OCI-LY1 (cell line): ENCODE measurements at regions not wholly inside any gene's neighbourhood (a gene's known extent, or its start where the extent isn't known, plus 50 kb on each side); places are given as distances from the start of the nearest gene placed in this dataset.

Experiments used
- EZH2 ChIP-seq: fragments of 200-600 bp; sonication (generic), shearing (Covaris generic); IDR thresholded peaks from 2 replicates; pipeline ENCODE4 v1.8.0; 2017; ENCODE audit warnings: borderline replicate concordance, mixed run types, mild to moderate bottlenecking, antibody characterized with exemption, low read length, moderate library complexity, mixed read lengths
- TF ChIP-seq, protein P1 (sequence below): fragments of 200-600 bp; sonication (generic), shearing (Covaris generic); IDR thresholded peaks from 2 replicates; pipeline ENCODE4 v1.5.1; 2017; ENCODE audit warnings: mild to moderate bottlenecking, antibody characterized with exemption, low read length, moderate library complexity, mixed read lengths

DNA sequence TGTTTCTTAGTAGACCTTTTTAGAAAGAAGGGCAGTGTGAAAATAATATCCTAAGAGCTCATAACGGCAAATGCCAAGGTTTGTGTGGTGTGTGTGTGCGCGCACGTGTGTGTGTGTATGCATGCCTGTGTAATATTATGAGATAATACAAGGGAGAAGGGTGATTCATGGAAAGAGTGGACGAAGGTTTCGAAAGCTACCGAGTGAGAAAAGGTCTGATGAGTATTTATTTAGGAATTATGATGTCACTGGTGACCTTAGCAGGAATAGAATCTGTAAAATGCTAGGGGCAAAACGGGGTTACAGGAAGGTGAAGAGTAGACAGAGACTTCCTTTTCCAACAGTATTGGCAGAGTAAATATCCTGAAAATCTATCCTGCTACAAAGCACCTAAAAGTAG lies 107.3 kb downstream of the AHR start:
- TF ChIP-seq, protein P1, sequence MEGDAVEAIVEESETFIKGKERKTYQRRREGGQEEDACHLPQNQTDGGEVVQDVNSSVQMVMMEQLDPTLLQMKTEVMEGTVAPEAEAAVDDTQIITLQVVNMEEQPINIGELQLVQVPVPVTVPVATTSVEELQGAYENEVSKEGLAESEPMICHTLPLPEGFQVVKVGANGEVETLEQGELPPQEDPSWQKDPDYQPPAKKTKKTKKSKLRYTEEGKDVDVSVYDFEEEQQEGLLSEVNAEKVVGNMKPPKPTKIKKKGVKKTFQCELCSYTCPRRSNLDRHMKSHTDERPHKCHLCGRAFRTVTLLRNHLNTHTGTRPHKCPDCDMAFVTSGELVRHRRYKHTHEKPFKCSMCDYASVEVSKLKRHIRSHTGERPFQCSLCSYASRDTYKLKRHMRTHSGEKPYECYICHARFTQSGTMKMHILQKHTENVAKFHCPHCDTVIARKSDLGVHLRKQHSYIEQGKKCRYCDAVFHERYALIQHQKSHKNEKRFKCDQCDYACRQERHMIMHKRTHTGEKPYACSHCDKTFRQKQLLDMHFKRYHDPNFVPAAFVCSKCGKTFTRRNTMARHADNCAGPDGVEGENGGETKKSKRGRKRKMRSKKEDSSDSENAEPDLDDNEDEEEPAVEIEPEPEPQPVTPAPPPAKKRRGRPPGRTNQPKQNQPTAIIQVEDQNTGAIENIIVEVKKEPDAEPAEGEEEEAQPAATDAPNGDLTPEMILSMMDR, result no peak
- no peak for TF ChIP-seq EZH2
